Tibial nerve (tissue), 4 donors: ENCODE measurements at regions not wholly inside any gene's neighbourhood (a gene's known extent, or its start where the extent isn't known, plus 50 kb on each side); places are given as distances from the start of the nearest gene placed in this dataset.

Experiments used
- CTCF ChIP-seq, 5 experiments: fragments of 200-600 bp in 3 of 5; fragments of 450-650 bp in 2 of 5; sonication (generic) in 3 of 5; IDR thresholded peaks; one replicate each; pipeline ENCODE4 v1.5.1; 2016 to 2019; ENCODE audit warnings: antibody characterized with exemption in 5 of 5, mild to moderate bottlenecking in 3 of 5, moderate library complexity in 2 of 5
- EP300 ChIP-seq, 2 donors: sonication (generic); formaldehyde crosslinking; IDR thresholded peaks; one replicate each; pipeline ENCODE4 v1.6.1; 2017; ENCODE audit warnings: antibody characterized with exemption in 2 of 2, mild to moderate bottlenecking in 1 of 2
- POLR2A ChIP-seq, 2 donors: fragments of 450-650 bp; IDR thresholded peaks; one replicate each; pipeline ENCODE4 v1.6.1; 2017; ENCODE audit warnings: antibody characterized with exemption in 2 of 2, mild to moderate bottlenecking in 2 of 2, moderate library complexity in 2 of 2

DNA sequence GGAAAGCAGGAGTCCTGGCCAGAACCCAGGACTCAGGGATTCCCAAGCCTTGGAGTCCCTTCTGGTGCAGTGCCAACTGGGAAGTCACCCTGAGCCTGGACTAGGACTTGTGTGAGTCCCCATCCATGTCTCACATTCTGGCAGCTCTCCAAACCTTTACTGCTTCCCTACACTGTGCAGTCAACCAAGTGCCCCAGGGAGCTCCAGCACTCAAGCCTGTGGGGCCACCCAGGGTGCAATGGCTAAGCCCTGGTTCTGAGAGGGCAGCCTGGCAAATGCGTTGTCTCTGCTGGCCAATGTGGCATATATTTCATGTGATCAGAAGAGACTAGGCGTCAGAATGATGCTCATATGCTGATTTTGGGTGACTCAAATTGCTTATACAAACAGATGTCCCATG lies 223.4 kb downstream of the SP3 start:
- TF ChIP-seq CTCF (IDR thresholded peaks at IDR 0.05) (no peak), POLR2A (IDR thresholded peaks at IDR 0.05) (no peak), EP300 (IDR thresholded peaks at IDR 0.05) (no peak)
